Right lung (tissue), 2 donors: ENCODE measurements at regions not wholly inside any gene's neighbourhood (a gene's known extent, or its start where the extent isn't known, plus 50 kb on each side); places are given as distances from the start of the nearest gene placed in this dataset.

ENCODE experiments used
- DNase-seq, 2 donors: peaks; one replicate each; pipeline ENCODE4 v3.0.0-alpha.2; 2013

DNA sequence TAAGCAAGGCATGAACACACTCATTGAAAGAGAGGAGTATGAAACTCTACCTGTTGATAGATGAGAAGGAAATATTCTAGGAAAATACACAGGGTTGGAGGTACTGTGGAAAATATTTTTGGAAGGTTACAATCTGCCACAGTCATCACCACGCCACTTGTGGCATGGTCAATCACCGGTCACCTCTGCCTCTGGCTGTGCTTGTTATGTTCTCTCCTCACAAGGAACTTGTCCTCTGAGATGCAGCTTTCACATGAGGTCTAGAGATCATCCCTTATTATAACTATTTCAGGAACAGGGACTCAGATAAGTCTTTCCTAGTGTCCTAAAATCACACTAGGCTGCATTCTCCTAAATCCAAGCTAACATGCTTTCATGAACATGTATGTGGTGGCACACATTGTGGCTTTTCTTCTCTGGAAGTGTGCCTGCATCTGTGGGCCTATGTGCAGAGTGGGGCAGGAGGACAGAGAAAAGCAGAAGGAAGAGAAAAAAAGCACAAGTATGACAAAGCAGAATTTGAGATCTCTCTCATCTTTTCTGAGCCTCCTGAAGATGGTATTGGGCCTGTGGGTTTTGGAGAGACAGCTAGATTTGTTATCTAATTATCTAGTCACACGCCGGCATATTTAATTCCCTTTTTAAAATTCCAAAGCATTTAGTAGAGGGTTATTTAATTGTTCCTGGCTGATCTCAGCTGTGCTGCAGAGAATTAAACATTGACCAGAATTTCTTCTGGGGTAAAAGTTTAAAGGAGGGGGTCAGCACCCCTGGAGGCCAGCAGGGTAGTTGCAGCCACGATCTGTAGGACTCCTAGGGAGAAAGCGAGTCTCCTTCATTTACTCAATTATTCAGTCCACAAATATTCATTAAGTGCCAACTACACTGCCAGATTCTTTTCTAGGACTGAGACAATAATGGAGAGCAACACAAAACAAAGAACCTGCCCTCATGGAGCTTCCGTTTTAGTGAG lies 294.6 kb downstream of the RDH14 start:
- no peak for DNase-seq

DNA sequence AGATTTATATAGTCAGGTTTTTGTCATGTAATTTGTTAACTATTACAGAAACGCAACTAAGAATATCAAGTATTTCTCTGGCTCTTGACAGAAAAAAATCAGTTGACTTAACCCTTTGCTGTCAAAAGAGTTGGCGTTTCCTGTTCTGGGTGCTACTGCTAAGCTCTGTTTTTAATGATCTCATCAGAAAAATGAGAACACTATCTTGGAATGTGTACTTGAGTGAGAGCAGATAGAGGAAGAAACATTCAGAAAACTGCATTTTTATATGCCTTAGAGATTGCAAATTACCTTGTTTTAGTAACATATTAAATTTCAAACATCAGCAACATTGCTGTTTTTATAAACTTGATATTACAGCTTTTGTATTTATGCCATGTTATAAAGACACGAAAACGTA lies 297.9 kb downstream of the RDH14 start:
- no peak for DNase-seq

DNA sequence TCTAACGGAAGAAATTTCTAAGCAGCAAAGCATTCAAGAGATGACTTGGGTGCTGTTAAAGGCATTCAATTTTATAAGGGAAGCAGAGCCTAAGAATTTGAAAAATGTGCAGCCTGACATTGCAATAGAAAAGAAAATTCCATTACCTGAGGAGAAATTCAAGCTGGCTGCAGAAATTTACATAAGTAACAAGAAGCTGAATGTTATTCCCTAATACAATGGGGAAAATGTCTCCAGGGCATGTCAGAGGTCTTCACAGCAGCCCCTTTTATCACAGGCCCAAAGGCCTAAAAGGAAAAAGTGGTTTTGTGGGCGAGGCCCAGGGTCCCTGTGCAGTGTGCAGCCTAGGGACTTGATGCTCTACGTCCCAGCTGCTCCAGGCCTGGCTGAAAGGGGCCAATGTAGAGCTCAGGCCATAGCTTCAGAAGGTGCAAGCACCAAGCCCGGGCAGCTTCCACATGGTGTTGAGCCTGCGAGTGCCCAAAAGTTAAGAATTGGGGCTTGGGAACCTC lies 306.7 kb downstream of the RDH14 start:
- DNase-seq = no peak

DNA sequence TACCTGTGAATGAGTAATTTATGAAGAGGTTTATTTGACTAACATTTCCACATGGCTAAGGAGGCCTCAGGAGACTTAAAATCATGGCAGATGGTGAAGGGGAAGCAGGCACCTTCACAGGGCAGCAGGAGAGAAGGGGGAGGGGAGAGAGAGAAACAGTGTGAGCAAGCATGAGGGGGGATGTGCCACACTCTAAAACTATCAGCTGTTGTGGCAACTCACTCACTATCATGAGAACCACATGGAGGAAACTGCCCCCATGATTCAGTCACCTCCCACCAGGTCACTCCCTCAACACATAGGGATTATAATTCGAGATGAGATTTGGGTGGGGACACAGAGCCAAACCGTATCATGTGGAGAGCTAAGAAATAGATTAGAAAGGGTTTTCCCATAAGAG lies 309.0 kb downstream of the RDH14 start:
- no peak for DNase-seq

DNA sequence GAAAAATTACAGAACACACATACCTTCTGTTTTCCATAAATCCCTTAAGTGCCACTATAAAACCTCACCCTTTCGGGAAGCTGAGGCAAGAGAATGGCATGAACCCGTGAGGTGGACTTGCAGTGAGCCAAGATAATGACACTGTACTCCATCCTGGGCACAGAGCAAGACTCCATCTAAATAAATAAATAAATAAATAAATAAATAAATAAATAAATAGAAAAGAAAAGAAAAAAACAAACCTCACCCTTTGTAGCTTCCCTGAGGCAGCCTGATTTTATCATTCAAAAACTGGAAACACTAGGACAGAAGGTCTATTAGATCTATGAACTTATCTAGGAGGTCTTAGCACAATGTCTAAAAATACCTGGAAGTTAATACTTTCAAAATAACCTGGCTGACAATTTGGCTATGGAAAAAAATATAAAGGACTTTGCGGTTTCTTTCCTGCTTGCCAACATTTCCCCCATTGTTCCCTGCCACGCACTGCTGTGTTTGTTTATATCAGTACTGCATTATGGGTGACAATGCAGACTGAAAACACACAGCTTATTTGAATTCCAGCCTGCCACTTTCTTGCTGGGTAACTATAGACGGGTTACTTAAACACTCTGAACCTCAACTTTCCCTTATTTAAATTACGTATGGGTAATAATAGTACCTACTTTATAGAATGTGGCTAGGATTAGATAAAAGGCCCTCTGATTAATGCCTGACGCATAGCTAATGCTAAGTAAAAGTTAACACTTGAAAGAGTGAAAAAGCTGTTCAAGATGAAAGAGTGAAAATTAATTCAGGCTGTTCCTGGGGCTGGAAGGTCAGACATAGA lies 313.0 kb downstream of the RDH14 start:
- no peak for DNase-seq

DNA sequence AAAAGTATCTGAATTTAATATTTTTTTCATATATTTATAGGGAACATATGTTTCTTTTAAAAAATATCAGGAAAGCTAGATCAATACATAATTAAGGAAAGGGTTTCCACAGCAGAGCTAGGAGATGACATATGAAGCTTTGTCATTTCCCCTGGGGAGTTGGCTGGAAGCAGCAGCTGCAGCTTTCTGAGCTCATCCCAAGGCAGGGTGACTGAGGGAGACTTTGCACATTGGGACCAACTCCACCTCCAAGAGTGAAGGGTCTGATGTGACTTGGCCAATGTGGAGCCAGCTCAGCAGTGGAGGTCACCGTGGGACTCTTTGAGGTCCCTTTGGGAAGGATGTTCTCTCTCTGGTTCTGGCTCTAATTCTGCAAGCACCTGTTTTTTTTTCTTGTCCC lies 315.1 kb downstream of the RDH14 start:
- DNase-seq = no peak

DNA sequence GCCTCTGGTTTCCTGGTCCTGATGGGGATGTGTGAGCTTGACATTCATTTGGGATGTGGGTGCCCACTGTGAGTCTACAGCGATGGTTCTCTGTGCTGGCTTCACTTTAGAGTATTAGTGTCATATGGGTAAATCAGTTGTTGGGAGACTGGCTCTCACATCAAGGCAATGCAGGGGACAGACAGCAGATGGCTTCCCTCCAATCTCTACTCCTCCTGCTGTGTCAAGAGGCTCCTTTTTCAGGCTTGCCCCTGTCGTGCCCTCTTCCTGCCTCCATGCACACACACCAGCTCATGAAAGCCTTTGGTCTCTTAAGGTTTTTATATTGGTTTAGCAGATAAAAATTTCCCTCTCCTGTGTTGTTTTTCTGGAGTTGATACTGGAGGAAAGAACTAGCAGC lies 315.6 kb downstream of the RDH14 start:
- no peak for DNase-seq

DNA sequence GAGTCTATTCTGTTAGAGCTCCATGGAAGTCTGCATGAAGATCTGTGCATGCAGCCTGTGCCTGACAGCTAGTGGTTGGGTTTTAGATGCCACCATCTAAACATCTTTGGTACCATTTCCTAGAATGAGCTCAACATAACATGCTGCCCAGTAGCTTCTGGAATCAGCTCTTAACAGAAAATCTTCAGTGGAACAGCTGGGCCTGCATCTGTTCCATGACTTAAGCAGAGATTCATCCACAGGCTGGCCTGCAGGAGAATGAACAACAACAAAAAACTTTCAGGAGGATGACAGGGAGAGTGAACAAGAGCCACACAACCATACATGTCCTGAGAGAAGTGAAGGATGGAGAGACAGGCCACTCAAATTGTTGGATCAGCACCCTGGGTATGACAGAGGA lies 316.6 kb downstream of the RDH14 start:
- no peak for DNase-seq

DNA sequence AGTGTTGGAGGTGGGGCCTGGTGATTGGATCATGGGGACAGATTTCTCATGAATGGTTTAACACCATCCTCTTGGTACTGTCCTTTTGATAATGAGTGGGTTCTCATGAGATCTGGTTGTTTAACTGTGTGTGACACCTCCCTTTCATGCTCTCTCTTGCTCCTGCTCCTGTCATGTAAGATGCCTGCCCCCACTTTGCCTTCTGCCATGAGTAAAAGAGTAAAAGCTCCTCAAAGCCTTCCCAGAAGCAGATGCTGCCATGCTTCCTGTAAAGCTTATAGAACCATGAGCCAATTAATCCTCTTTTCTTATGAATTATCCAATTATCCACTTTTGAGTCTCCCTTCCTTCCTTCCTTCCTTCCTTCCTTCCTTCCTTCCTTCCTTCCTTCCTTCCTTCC lies 317.7 kb downstream of the RDH14 start:
- no peak for DNase-seq

DNA sequence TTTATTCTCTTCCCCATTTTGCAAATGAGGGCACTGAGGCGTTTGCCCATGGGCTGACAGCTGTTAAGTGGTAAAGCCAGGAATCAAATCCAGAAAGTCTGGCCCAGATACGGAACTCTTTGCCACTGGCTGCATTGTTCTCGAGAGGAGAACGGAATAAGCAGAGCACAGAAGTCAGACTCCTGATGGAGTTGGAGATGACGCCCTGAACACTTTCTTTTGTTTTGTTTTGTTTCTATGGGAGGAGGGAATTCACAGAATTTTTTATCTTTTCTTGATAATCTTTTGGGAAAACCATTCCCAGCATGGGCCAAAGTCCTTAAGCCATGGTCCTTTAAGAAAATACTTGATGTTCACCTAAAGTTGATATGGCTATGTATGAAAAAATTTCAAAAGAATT lies 322.2 kb downstream of the RDH14 start:
- no peak for DNase-seq

DNA sequence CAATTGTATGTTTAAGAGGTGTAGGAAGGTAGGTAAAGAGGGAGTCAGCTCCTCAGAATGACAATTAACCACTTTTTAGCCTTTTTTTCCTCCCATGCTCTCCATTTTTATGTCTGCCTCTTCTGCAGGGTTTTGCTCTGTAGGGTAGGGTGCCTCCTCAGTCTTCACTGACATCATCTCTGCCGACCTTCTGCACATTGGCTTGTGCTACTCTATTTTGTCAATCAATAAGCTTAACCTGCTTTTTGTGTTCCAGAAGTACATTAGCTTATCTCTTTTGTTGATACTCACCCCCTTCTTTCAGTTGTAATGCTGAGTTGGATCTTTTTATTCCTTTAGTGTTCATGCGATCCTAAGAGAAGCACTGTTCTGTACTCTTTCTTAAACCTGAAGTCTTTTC lies 323.2 kb downstream of the RDH14 start:
- no peak for DNase-seq

DNA sequence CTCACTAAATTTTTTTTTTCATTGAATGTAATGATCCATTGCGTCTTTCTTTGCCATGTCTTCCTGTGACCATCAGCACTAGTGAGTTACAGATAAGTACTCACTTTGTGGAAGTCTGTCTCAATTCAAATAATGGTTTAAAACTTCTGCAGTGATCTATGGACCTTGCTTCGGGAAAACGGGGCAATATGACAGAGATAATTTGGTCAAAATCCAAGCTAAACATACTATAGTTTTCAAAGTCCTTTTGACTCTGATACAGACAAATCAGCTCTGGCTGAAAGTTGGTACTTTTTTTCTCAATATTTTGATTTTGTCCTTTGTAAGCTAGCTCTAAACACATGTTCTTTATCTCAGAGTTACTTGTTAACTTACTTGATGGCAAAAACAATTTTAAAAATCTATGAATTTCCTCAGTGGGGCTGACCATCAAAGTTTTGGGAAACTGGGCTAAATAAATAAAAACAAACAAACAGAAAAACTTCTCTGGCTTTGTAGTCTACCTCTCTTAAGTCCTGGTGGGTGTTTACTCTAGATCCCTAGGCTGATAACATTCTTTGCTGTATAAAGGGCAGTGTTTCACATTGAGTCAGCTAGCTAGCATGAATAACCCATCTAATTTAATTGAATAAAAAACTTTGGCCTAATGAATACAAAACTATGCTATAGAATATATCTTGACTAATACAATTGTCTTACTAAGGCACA lies 327.6 kb downstream of the RDH14 start:
- no peak for DNase-seq

DNA sequence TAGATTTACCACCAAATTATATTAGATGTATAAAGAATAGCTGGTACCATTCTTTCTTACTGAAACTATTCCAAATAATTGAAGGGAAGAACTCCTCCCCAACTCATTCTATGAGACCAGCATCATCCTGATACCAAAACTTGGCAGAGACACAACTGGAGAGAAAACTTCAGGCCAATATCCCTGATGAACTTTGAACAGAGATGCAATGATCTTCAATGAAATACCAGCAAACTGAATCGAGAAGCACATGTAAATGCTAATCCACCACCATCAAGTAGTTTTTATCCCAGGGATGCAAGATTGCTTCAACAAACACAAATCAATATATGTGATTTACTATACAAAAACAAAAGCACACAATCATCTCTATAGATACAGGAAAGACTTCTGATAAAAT lies 329.8 kb downstream of the RDH14 start:
- DNase-seq = no peak

DNA sequence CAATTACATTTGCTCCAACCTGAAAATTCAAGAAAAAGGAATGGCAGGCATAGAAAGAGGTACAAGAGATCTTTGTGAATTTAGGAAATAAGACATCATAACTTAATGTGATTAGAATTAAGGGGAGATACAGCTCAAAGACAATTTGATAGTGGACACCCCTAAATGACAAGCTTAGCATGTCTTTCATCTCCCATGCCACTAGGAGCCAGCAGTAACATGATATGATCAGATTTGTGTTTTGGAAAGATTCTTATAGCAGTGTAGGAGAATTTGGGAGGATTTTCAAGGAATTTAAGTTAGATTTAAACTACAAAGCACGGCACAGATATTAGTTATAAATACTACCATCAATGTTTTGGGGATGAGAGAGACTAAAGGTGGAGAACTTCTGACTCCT lies 340.8 kb downstream of the RDH14 start:
- no peak for DNase-seq

DNA sequence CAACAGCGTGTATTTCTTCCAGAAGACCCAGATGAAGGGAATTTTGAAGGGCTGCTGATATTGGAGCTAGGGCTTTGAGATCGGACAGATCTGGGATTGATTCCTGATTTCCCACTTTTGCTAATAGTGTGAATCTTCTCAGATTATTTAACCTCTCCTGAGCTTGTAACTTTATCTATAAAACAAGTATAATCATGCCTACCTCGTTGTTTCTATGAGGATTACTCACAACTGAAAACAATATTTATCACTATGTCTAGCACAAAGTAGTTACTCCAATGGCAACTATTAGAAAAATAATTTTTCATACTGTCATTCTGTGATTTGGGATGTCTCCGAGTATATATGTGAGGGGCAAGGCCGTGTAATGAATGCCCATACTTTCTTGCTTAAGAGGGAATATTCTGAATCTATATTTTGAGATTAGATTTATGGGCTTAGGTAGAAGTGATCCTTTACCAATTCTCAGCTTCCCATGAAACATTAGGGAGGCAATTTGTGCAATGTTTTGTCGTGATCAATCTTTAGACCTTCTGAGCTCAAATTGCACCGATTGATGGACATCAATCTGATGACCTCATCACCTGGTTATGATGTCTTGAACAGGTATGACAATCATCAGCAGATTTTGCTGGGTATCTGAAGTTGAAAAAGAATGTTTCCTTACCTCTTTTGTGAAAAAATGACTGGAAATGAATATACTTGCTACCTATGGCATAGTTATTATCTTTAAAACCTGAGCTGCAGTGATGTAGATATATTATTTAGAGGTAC lies 339.9 kb downstream of the KCNS3 start:
- no peak for DNase-seq

DNA sequence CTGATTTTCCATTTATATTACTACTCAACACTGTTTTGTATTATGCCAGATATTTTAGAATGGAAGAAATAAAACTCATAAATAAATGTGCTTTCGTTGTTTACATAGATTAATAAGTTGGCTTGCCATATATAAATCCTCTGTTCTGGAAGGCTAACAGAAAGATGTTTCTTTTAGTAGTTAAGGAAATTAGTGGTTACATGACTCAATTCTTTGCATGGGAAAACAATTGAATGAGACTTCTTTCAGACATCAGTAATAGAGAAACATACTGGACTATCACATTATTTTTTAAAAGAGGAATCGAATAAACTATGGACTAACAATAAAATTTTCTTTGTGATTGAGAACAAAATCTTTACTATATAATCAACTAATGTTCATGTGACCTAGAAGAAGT lies 336.5 kb downstream of the KCNS3 start:
- no peak for DNase-seq

DNA sequence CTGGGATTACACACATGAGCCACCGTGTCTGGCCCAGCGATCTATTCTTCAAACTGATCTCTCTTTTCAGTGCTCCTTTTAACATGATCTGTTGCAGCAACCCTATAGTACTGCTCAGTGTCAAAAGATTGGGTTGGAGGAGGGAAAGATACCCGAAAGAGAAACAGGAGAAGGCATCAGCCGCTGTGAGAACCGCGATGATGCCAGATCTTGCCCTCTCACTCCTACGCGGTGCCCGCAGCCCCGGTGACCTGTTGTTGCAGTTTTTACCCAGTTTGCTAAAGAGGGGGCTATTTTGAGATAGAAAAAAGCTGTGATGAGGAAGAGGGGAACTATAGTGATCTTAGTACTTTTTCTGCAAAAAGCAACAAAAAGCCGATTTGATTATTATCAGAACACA lies 335.5 kb downstream of the KCNS3 start:
- DNase-seq = no peak

DNA sequence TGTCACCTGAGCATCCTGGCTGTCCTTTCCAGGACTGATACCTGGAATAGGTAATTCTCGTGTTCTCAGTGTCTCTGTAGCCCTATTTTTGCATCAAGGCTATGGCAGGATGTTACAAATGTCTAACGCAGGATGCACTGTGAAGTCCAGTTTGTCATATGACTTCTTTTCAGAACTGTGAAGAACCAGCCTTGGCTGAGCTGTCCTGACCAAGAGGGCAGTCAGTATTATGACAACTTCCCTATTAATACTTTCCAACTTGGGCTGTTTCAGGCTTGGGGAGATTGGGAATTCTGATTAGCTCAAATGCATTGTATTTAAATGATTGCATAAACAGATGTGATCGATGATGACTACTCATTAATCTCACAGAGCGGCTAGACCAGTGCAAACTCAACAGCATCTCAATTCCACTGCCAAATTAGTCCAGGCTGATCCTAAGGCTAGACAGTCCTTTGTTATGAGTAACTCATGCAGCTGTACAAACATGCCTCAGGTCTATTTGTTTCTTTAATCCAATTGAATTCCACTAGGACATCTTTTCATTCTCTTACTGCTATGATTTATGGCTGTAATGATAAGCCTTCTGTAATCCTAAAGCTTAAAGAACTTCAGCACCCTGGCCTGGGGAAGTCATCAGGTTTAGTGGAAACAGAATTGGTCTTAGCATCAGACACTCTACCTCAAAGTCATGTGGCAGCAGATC lies 331.6 kb downstream of the KCNS3 start:
- no peak for DNase-seq

DNA sequence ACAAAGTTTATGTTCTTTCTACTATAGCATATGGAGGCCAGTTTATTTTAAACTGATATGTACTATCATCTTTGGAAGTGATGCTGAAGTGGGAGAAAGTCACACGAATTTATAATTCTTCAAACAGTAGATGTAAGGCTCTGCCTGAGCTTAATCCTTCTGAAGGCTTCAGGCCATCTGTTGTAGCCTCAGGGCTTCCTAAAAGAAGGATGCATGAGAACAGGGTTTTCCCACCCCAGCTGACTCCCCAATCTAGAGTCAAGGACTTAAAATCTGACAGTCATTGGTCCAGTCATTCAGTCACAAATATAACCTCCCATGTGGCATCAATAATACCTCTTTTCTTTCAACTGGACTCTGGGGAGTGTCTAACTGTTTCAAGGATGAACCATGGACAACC lies 330.5 kb downstream of the KCNS3 start:
- DNase-seq = no peak

DNA sequence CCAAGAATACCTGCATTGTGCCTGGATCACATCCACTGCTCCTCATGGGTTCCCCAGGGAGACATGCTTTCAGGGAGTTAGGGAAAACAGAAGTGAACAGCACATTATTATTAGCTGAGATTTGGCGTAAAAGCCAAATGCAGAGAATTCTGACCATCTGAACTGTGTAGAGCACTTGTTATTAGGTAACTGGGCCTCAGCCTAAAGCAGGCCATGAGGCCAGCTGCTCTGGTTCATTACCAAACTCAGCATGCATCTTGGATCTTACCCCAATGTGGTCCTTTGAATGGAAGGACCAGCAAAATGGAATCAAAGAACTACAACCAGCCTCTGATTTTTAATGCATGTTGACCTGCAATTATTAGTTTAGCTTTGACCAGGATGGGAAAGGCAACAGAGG lies 322.3 kb downstream of the KCNS3 start:
- no peak for DNase-seq

DNA sequence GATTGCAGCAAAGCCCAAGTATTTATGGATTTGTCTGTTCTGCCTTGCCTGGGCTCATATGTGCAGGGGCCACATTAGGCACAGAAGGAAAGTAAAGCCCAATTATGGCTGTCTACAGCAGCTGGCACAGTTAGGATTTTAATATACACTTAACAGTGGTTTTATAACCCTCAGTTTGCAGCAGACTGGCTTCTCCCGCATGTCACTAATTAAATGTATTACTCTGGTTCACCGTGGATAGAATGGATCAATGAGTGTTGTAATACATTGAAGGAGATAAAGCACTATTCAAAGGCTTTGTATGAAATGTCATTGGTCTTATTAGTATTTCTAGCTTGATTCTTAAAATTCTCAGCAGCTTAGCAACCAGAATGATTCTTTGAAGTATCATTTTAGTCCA lies 320.2 kb downstream of the KCNS3 start:
- DNase-seq = no peak
